Smooth muscle cell (in vitro differentiated cells): ENCODE measurements at regions not wholly inside any gene's neighbourhood (a gene's known extent, or its start where the extent isn't known, plus 50 kb on each side); places are given as distances from the start of the nearest gene placed in this dataset.
A peak's percentile ranks its signal among the peaks of the same experiment; 100 is the strongest.

Experiments used
- DNase-seq: peaks from one replicate; lab custom pipeline; 2025; ENCODE audit not compliant: unreplicated experiment; lab: John Stamatoyannopoulos, UW
- H2AFZ ChIP-seq: fragments of 200-600 bp; sonication (generic); 2 replicates; pipeline ENCODE4 v1.6.0; 2016; ENCODE audit warnings: antibody characterized with exemption, low read depth, mild to moderate bottlenecking
- H3F3A ChIP-seq: fragments of 200-600 bp; sonication (generic); 2 replicates; pipeline ENCODE4 v1.6.0; 2017; ENCODE audit warnings: antibody characterized with exemption, low read depth
- H3K27ac ChIP-seq: fragments of 200-600 bp; sonication (generic); 2 replicates; pipeline ENCODE4 v1.5.1; 2016; ENCODE audit warnings: low read depth, mild to moderate bottlenecking
- H3K27me3 ChIP-seq: fragments of 200-600 bp; sonication (generic); 2 replicates; pipeline ENCODE4 v1.6.1; 2016; ENCODE audit warnings: low read depth, mild to moderate bottlenecking
- H3K36me3 ChIP-seq: fragments of 200-600 bp; sonication (generic); 2 replicates; pipeline ENCODE4 v1.5.1; 2016; ENCODE audit warnings: low read depth
- H3K4me1 ChIP-seq: fragments of 200-600 bp; sonication (generic); 2 replicates; pipeline ENCODE4 v1.5.1; 2016; ENCODE audit warnings: low read depth
- H3K4me2 ChIP-seq: fragments of 200-600 bp; sonication (generic); 2 replicates; pipeline ENCODE4 v1.6.0; 2016; ENCODE audit warnings: mild to moderate bottlenecking
- H3K4me3 ChIP-seq: fragments of 200-600 bp; sonication (generic); 2 replicates; pipeline ENCODE4 v1.5.1; 2016; ENCODE audit warnings: mild to moderate bottlenecking
- H3K79me2 ChIP-seq: fragments of 200-600 bp; sonication (generic); 2 replicates; pipeline ENCODE4 v1.6.0; 2016; ENCODE audit warnings: low read depth, mild to moderate bottlenecking
- H3K9ac ChIP-seq: fragments of 200-600 bp; sonication (generic); 2 replicates; pipeline ENCODE4 v1.6.0; 2016; ENCODE audit warnings: low read depth
- H3K9me3 ChIP-seq: fragments of 200-600 bp; sonication (generic); replicated peaks from 2 replicates; pipeline ENCODE4 v1.5.1; 2016; ENCODE audit warnings: low read depth
- H4K20me1 ChIP-seq: fragments of 200-600 bp; sonication (generic); 2 replicates; pipeline ENCODE4 v1.6.0; 2016; ENCODE audit warnings: low read depth
- CTCF ChIP-seq: fragments of 200-600 bp; sonication (generic); IDR thresholded peaks from 2 replicates; pipeline ENCODE4 v1.5.1; 2017; ENCODE audit warnings: borderline replicate concordance, mild to moderate bottlenecking, antibody characterized with exemption; ENCODE audit not compliant: insufficient read depth, poor library complexity, severe bottlenecking
- WGBS: methylation state at CpG from one replicate; pipeline ENCODE4 v1.1.7; 2016; ENCODE audit warnings: low lambda C conversion rate; 5-methylcytosine and 5-hydroxymethylcytosine counted together

DNA sequence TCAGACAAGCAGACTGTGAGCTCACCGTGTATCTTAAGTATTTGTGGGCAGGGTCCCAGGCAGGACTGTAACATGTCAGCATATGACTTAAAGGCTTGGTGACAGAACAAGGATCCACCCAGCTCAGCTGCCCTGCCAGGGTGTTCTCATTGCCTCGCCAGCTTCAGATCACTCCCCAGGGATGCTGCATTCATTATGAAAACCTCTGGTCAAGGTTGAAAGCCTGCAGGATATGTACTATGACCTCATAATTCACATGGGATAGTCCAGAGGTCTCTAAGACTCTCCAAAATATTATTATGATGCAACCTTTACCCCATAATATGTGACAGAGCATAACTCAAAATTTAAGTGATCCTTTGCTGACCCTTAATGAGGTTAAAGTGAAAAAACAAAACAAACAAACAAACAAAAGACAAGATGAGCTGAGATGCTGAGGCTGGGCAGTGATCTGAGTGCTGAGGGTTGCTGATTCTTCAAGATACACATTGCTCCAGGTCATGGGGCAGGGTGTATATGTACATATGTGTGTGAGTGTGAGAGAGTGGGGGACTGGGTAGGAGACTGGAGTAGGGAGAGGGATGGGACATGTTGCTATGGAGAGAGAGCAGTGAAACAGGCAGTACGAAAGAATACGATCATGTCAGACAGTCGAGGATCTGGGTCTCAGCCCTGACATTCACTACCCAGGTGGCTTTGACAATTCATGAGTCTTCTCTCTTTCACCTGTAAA lies 98.8 kb upstream of the DUSP10 start:
- Histone ChIP-seq H3K36me3 (no peaks in the 10 kb centered on the region), H4K20me1 (no peaks in the 10 kb centered on the region), H3K9me3 (no peaks in the 10 kb centered on the region), H3K79me2 (no peaks in the 10 kb centered on the region), H3K4me1 (peaks cover 4% of the 10 kb centered on the region), H3K9ac (peak overlapping the region; percentile 78), H3K4me2 (no peak overlapping the region), H3K4me3 (no peak overlapping the region), H3K27ac (peak overlapping the region; percentile 89), H3F3A (no peaks in the 10 kb centered on the region), H3K27me3 (no peaks in the 10 kb centered on the region), H2AFZ (no peak overlapping the region)
- no peak for DNase-seq
- no peak for TF ChIP-seq CTCF
- WGBS: 76% methylated on average over 5 of the region's 5 CpGs

DNA sequence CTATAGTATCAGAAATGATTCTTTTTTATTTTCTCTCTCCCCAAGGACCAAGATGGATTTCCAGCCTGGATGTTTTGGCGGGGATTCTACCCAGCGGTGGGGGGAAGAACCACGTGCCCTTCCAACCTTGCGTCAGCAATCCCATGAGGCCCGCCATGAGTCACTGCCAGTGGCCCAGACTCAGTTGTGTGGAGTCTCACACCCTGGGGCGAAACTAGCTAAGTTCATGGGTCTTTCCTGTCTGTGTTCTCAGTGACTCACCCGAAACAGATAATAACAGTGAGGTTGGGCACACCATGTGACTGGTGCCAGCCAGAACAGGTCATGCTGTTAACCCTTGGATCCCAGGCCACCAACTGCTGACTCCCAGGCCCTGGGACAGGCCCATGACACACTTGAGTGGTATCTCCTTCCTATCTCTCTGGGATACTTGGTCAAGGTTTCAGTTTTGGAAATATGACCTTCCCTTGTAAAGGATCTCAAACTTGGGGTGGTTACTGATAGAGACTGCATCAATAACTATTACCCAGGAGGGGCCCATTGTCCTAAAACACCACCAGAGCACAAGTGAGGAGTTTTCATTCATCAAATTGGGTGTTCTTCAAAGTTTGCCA lies 98.0 kb upstream of the DUSP10 start:
- H3K4me1 ChIP-seq: no peaks in the 10 kb centered on the region
- H3K79me2 ChIP-seq: no peaks in the 10 kb centered on the region
- H3K27ac ChIP-seq: peak overlapping the region; percentile 89
- H2AFZ ChIP-seq: no peak overlapping the region
- no peaks in the 10 kb centered on the region for H3K9me3 ChIP-seq
- H3F3A ChIP-seq: no peaks in the 10 kb centered on the region
- H3K36me3 ChIP-seq: no peaks in the 10 kb centered on the region
- no peaks in the 10 kb centered on the region for H3K27me3 ChIP-seq
- no peaks in the 10 kb centered on the region for H4K20me1 ChIP-seq
- DNase-seq: no peak
- 40% methylated on average over 7 of the region's 7 CpGs for WGBS
- TF ChIP-seq CTCF: no peak
- no peak overlapping the region for H3K4me2 ChIP-seq
- peak overlapping the region; percentile 78 for H3K9ac ChIP-seq
- no peak overlapping the region for H3K4me3 ChIP-seq

DNA sequence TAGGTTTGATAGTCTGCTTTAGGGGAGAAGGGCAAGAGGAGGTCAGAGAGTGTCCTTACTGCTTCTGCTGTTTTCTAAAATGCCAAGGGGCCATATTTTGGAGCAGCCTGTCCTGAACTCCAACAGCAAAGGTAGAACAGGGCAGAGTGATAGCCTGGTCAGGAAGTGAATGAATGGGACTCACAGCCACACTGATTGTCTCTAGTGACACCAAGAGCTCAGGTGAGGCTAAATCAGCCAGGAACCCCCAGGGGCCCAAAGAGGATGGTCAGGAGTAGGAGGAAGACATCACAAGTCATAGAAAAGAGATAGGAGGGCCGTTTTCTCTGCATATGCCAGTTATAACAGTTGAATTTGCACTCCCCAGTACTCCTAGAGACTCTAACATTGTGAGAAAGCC lies 97.4 kb upstream of the DUSP10 start:
- Histone ChIP-seq H3K79me2 (no peaks in the 10 kb centered on the region), H3K36me3 (no peaks in the 10 kb centered on the region), H3K9ac (peak overlapping the region; percentile 69), H3K27me3 (no peaks in the 10 kb centered on the region), H3K9me3 (no peaks in the 10 kb centered on the region), H4K20me1 (no peaks in the 10 kb centered on the region), H3K27ac (peak overlapping the region; percentile 89), H3K4me1 (no peaks in the 10 kb centered on the region), H3F3A (no peaks in the 10 kb centered on the region), H3K4me3 (no peak overlapping the region), H3K4me2 (no peak overlapping the region), H2AFZ (peak overlapping the region; percentile 30)
- TF ChIP-seq CTCF: no peak
- DNase-seq: no peak
- 85% methylated on average over 1 of the region's 1 CpG for WGBS

DNA sequence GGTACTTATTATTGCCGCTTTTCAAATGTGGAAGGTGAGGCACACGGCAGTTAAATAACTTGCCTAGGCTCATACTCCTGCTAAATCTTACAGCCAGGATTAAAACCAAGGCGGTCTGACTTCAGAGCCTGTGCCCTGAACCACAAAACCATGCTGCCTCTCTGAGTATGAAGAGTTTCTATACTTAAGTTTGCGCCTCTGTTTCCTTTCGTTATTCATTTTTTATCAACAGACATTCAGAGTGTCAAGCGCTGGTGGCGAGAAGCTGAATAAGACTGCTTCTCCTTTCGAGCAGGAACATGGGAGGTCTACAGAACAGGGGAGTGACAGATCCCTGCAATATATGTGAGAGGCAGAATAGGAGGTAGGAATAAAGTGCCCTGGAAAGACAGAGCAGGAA lies 96.0 kb upstream of the DUSP10 start:
- WGBS: 97% methylated on average over 8 of the region's 8 CpGs
- Histone ChIP-seq H3K79me2 (no peaks in the 10 kb centered on the region), H3K27ac (no peak overlapping the region), H3F3A (no peaks in the 10 kb centered on the region), H3K36me3 (no peaks in the 10 kb centered on the region), H3K9ac (no peak overlapping the region), H3K27me3 (no peaks in the 10 kb centered on the region), H3K4me3 (no peak overlapping the region), H4K20me1 (no peaks in the 10 kb centered on the region), H3K4me1 (no peaks in the 10 kb centered on the region), H3K4me2 (no peak overlapping the region), H2AFZ (no peak overlapping the region), H3K9me3 (no peaks in the 10 kb centered on the region)
- DNase-seq: no peak
- no peak for TF ChIP-seq CTCF
